Calu3 (cell line): ENCODE measurements at regions not wholly inside any gene's neighbourhood (a gene's known extent, or its start where the extent isn't known, plus 50 kb on each side); places are given as distances from the start of the nearest gene placed in this dataset.

Experiments
- BruUV-seq: library from RNA; stranded (reverse); fragments of 400-500 nt; replicated peaks from 2 replicates; lab custom pipeline; 2021; lab: Mats Ljungman, UMichigan
- CTCF ChIA-PET: fragments of 300-600 bp; sonication (Branson Sonifier 250); formaldehyde crosslinking; loops from one replicate; lab custom pipeline; 2022; ENCODE audit warnings: antibody characterized with exemption; lab: Charles Lee
- DNase-seq: peaks from one replicate; pipeline ENCODE4 v3.0.0; 2022
- H3K27ac Mint-ChIP-seq: one replicate; pipeline ENCODE4 v1.8.0; 2022; ENCODE audit warnings: mixed read lengths; ENCODE audit not compliant: unreplicated experiment
- H3K27me3 Mint-ChIP-seq: one replicate; pipeline ENCODE4 v1.8.0; 2022; ENCODE audit warnings: mixed read lengths; ENCODE audit not compliant: unreplicated experiment
- H3K36me3 Mint-ChIP-seq: one replicate; pipeline ENCODE4 v1.8.0; 2022; ENCODE audit warnings: mild to moderate bottlenecking, moderate library complexity, mixed read lengths; ENCODE audit not compliant: insufficient read depth, unreplicated experiment
- H3K4me1 Mint-ChIP-seq: one replicate; pipeline ENCODE4 v1.8.0; 2022; ENCODE audit warnings: mild to moderate bottlenecking, low read depth, mixed read lengths; ENCODE audit not compliant: unreplicated experiment
- H3K4me3 Mint-ChIP-seq: one replicate; pipeline ENCODE4 v1.8.0; 2022; ENCODE audit warnings: mild to moderate bottlenecking, low read depth, moderate library complexity, mixed read lengths; ENCODE audit not compliant: unreplicated experiment
- H3K9me3 Mint-ChIP-seq: one replicate; pipeline ENCODE4 v1.8.0; 2022; ENCODE audit warnings: low read depth, mixed read lengths; ENCODE audit not compliant: unreplicated experiment
- intact Hi-C: fragments of 100-400 bp; cut with micrococcal nuclease; formaldehyde crosslinking; loops from one replicate; pipeline ENCODE4 v1.10.0; 2022; ENCODE audit not compliant: unreplicated experiment
- TF ChIP-seq, protein P1 (sequence below): fragments of 200-600 bp; IDR thresholded peaks from one replicate; pipeline ENCODE4 v1.8.0; 2022; ENCODE audit warnings: antibody characterized with exemption; ENCODE audit not compliant: unreplicated experiment

GRCh38 chr13:29948244-29948643 lies 97.8 kb upstream of the UBL3 start:
- H3K4me3 Mint-ChIP-seq: no peak overlapping the region
- no peaks in the 10 kb centered on the region for H3K4me1 Mint-ChIP-seq
- TF ChIP-seq, protein P1, sequence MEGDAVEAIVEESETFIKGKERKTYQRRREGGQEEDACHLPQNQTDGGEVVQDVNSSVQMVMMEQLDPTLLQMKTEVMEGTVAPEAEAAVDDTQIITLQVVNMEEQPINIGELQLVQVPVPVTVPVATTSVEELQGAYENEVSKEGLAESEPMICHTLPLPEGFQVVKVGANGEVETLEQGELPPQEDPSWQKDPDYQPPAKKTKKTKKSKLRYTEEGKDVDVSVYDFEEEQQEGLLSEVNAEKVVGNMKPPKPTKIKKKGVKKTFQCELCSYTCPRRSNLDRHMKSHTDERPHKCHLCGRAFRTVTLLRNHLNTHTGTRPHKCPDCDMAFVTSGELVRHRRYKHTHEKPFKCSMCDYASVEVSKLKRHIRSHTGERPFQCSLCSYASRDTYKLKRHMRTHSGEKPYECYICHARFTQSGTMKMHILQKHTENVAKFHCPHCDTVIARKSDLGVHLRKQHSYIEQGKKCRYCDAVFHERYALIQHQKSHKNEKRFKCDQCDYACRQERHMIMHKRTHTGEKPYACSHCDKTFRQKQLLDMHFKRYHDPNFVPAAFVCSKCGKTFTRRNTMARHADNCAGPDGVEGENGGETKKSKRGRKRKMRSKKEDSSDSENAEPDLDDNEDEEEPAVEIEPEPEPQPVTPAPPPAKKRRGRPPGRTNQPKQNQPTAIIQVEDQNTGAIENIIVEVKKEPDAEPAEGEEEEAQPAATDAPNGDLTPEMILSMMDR: no peak
- intact Hi-C loops: no loop called here
- H3K27ac Mint-ChIP-seq: no peak overlapping the region
- no peaks in the 10 kb centered on the region for H3K36me3 Mint-ChIP-seq
- DNase-seq: no peak
- H3K27me3 Mint-ChIP-seq: peaks cover 15% of the 10 kb centered on the region
- H3K9me3 Mint-ChIP-seq: no peaks in the 10 kb centered on the region
- CTCF ChIA-PET: no interaction called here
- no TSS peak for BruUV-seq

GRCh38 chr13:29947839-29948238 lies 97.4 kb upstream of the UBL3 start:
- Mint-ChIP-seq H3K27me3 (peaks cover 15% of the 10 kb centered on the region), H3K36me3 (no peaks in the 10 kb centered on the region), H3K4me3 (no peak overlapping the region), H3K9me3 (no peaks in the 10 kb centered on the region), H3K4me1 (no peaks in the 10 kb centered on the region), H3K27ac (no peak overlapping the region)
- intact Hi-C loops: no loop called here
- TF ChIP-seq, protein P1: no peak
- no TSS peak for BruUV-seq
- no peak for DNase-seq
- CTCF ChIA-PET: no interaction called here

- intact Hi-C loops: no loop called here
- Mint-ChIP-seq H3K9me3 (no peaks in the 10 kb centered on the region), H3K36me3 (no peaks in the 10 kb centered on the region), H3K4me1 (no peaks in the 10 kb centered on the region), H3K4me3 (no peak overlapping the region), H3K27me3 (peaks cover 15% of the 10 kb centered on the region), H3K27ac (no peak overlapping the region)
- CTCF ChIA-PET: no interaction called here
- no TSS peak for BruUV-seq
- DNase-seq: no peak
- TF ChIP-seq, protein P1: no peak
Observed at GRCh38 chr13:29946093-29946492, 95.7 kb upstream of the UBL3 start.

DNA sequence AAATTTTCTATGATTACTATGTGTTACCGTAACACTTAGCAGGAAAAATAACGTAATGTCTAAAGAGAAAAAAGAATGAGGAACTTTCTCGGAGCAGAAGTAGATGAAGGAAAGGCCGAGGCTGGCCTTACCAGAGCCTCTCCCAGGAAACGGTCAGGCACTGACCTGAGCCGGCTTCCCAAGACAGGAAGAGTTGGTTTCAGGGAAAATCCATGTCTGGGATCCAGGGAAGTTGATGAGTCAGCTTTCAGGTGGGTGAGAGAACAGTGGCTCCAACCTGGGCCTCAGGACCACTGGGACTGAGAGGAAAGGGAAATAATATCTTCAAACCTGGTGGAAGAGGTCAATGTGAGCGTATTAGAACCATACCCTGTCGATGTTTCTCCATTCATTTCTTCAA lies 93.3 kb upstream of the UBL3 start:
- Mint-ChIP-seq H3K4me3 (no peak overlapping the region), H3K36me3 (no peaks in the 10 kb centered on the region), H3K27me3 (no peaks in the 10 kb centered on the region), H3K27ac (no peak overlapping the region), H3K4me1 (no peaks in the 10 kb centered on the region), H3K9me3 (no peaks in the 10 kb centered on the region)
- CTCF ChIA-PET: no interaction called here
- DNase-seq: no peak
- BruUV-seq: no TSS peak
- TF ChIP-seq, protein P1: no peak
- intact Hi-C loops: no loop called here

DNA sequence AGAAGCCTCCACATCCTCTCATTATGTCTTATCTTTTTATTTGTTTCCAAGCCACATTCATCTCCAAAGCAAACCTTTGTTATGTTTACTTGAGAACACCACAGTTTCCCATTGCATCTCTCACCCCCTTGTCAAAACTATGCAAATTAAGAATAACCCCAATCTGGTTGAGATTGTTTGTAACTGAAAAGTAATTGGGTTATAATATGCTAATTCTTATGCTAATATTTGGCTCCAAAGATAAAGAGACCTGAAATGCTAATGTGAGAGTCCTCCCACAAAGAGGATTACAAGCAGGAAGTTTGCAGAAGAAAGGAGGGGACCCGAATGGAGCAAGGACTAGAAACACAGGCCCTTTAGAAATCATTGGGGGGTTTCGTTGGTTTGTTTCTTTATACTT lies 92.9 kb upstream of the UBL3 start:
- no TSS peak for BruUV-seq
- intact Hi-C loops: no loop called here
- no peak for DNase-seq
- Mint-ChIP-seq H3K36me3 (no peaks in the 10 kb centered on the region), H3K27me3 (no peaks in the 10 kb centered on the region), H3K9me3 (no peaks in the 10 kb centered on the region), H3K27ac (no peak overlapping the region), H3K4me1 (no peaks in the 10 kb centered on the region), H3K4me3 (no peak overlapping the region)
- CTCF ChIA-PET: no interaction called here
- TF ChIP-seq, protein P1: no peak
